ENCODE measurements at regions not wholly inside any gene's neighbourhood (a gene's known extent, or its start where the extent isn't known, plus 50 kb on each side); places are given as distances from the start of the nearest gene placed in this dataset.
A peak's percentile ranks its signal among the peaks of the same experiment; 100 is the strongest.

DNA sequence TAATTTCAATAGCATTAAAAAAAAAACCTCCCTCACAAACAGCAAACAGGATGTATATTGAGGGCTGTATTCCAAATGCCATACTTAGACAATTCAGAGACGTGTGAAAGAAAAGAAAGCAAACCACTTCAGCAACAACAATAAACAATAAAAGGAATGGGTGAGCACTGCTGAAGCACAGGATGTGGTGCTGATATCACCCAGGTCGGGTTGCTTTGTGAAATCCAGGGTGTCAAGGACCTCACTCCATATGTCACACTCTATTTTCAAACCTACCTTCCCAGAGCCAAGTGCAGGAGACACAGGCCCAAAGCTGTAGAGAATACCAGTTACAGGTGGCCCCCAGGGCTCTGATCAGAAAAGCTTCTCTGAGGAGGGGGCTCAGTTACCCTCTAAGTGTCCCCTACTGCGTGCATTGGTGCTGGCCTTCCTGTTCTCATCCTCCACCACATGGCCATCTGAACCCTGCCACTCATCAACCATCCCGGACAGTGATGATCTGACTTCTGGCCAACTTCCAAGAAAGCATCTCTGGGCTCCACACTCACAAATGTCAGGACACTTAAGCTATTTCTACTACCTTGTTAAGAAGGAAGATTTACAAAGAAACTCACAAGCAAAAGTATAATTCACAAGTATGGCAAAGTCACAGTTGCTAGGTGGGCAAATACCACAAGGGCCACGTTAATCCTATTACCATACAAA lies 363.0 kb downstream of the SS18 start:
- DNase-seq (ENCODE audit: low spot score in 2 of 2) (no peak), ATAC-seq (replicated peaks; ENCODE audit: extremely low read depth, poor library complexity, severe bottlenecking) (no peak)
- peaks cover 13% of the 10 kb centered on the region for H3K27me3 Mint-ChIP-seq
- no peaks in the 10 kb centered on the region for H3K4me1 Mint-ChIP-seq
- H3K27ac Mint-ChIP-seq (ENCODE audit: low read depth), result peak overlapping the region; percentile 22
- H3K9me3 Mint-ChIP-seq, result peaks cover 10% of the 10 kb centered on the region
- no peak overlapping the region for H3K4me3 Mint-ChIP-seq
- no peaks in the 10 kb centered on the region for H3K36me3 Mint-ChIP-seq (ENCODE audit: insufficient read depth)

DNA sequence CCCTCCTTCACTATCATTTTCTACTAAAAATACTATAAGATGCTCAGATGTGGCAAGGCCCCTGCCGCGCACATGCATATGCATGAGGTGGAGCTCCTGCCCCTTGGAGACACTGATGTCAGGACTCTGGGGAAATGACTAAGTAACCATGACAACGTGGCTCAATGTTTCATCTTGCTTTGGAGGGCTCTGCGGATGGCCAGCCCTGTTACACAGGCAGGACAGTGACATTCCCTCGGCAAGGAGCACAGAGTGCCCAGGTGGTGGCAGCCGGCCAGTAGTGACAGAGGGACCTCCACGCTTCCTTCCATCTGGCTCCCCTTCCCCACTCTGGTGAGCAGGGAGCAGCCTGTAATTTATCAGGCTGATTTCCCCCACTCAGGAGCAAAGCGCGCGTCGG lies 364.1 kb downstream of the SS18 start:
- H3K4me3 Mint-ChIP-seq, result no peak overlapping the region

GRCh38 chr18:25725501-25725900 lies 364.9 kb downstream of the SS18 start:
- Mint-ChIP-seq H3K4me3 (no peak overlapping the region), H3K27ac (ENCODE audit: low read depth) (no peak overlapping the region), H3K9me3 (peaks cover 5% of the 10 kb centered on the region), H3K36me3 (ENCODE audit: insufficient read depth) (no peaks in the 10 kb centered on the region), H3K27me3 (peaks cover 13% of the 10 kb centered on the region), H3K4me1 (no peaks in the 10 kb centered on the region)
- DNase-seq (ENCODE audit: low spot score in 2 of 2), result no peak
- ATAC-seq (replicated peaks; ENCODE audit: extremely low read depth, poor library complexity, severe bottlenecking), result no peak

More for the DNA sequence above, 364.1 kb downstream of the SS18 start:
- peaks cover 13% of the 10 kb centered on the region for H3K27me3 Mint-ChIP-seq
- no peaks in the 10 kb centered on the region for H3K36me3 Mint-ChIP-seq (ENCODE audit: insufficient read depth)
- H3K9me3 Mint-ChIP-seq, result peaks cover 9% of the 10 kb centered on the region
- DNase-seq (ENCODE audit: low spot score in 2 of 2) (no peak), ATAC-seq (replicated peaks; ENCODE audit: extremely low read depth, poor library complexity, severe bottlenecking) (no peak)
- no peak overlapping the region for H3K27ac Mint-ChIP-seq (ENCODE audit: low read depth)
- H3K4me1 Mint-ChIP-seq, result no peaks in the 10 kb centered on the region

DNA sequence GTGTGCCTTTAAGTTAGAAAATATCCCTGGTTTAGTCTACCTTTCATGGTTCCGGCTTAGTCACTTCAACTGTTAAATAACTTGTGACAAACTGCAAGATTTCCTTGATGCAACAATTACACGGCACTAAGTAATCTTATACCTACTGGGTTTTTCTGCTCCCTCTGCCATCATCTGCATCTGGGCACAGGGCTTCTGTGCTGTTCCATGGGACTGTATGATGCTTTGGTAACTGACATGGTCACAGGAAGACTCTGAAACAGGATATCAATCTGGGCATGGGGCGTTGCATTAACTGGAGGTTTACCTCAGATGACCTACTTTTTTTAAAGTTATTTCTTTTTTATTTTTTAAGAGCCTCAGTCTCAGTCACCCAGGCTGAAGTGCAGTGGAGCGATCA lies 365.4 kb downstream of the SS18 start:
- no peaks in the 10 kb centered on the region for H3K4me1 Mint-ChIP-seq
- H3K27ac Mint-ChIP-seq (ENCODE audit: low read depth), result no peak overlapping the region
- no peaks in the 10 kb centered on the region for H3K36me3 Mint-ChIP-seq (ENCODE audit: insufficient read depth)
- no peak for ATAC-seq (replicated peaks; ENCODE audit: extremely low read depth, poor library complexity, severe bottlenecking)
- H3K4me3 Mint-ChIP-seq, result no peak overlapping the region
- no peaks in the 10 kb centered on the region for H3K9me3 Mint-ChIP-seq
- peaks cover 13% of the 10 kb centered on the region for H3K27me3 Mint-ChIP-seq
- no peak for DNase-seq (ENCODE audit: low spot score in 2 of 2)

DNA sequence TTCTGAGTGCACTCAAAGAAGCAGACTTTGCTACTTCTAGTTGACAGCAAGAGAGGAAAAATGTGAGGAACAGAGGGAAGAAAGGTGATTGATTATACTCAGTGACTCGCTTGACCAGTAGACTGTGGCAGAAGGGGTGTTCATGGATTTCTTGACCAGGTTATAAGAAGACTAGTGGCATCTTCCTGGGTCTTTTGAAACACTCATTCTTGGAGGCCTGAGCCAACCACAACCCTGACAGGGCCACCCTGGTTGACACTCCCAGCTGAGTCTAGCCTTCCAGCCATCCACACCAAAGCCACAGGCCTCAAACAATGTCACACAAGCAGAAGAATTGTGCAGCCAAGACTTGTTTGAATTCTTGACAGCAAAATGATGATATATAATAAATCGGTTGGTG lies 366.3 kb downstream of the SS18 start:
- H3K27me3 Mint-ChIP-seq, result peaks cover 13% of the 10 kb centered on the region
- DNase-seq (ENCODE audit: low spot score in 2 of 2), result no peak
- no peaks in the 10 kb centered on the region for H3K9me3 Mint-ChIP-seq
- ATAC-seq (replicated peaks; ENCODE audit: extremely low read depth, poor library complexity, severe bottlenecking), result no peak
- no peak overlapping the region for H3K4me3 Mint-ChIP-seq
- H3K27ac Mint-ChIP-seq (ENCODE audit: low read depth), result no peak overlapping the region
- no peaks in the 10 kb centered on the region for H3K4me1 Mint-ChIP-seq
- no peaks in the 10 kb centered on the region for H3K36me3 Mint-ChIP-seq (ENCODE audit: insufficient read depth)

- Mint-ChIP-seq H3K9me3 (peaks cover 9% of the 10 kb centered on the region), H3K27ac (ENCODE audit: low read depth) (no peak overlapping the region), H3K27me3 (peaks cover 19% of the 10 kb centered on the region), H3K4me1 (no peaks in the 10 kb centered on the region), H3K4me3 (no peak overlapping the region), H3K36me3 (ENCODE audit: insufficient read depth) (no peaks in the 10 kb centered on the region)
- DNase-seq (ENCODE audit: low spot score in 2 of 2) (no peak), ATAC-seq (replicated peaks; ENCODE audit: extremely low read depth, poor library complexity, severe bottlenecking) (no peak)
Measured at GRCh38 chr18:25713103-25713502, 361.1 kb upstream of the ZNF521 start.

- H3K4me3 Mint-ChIP-seq, result no peak overlapping the region
- no peaks in the 10 kb centered on the region for H3K4me1 Mint-ChIP-seq
- peaks cover 22% of the 10 kb centered on the region for H3K27me3 Mint-ChIP-seq
- no peak for ATAC-seq (replicated peaks; ENCODE audit: extremely low read depth, poor library complexity, severe bottlenecking)
- no peak overlapping the region for H3K27ac Mint-ChIP-seq (ENCODE audit: low read depth)
- no peak for DNase-seq (ENCODE audit: low spot score in 2 of 2)
- H3K9me3 Mint-ChIP-seq, result peaks cover 9% of the 10 kb centered on the region
- H3K36me3 Mint-ChIP-seq (ENCODE audit: insufficient read depth), result no peaks in the 10 kb centered on the region
Measured at GRCh38 chr18:25710981-25711380, 359.0 kb upstream of the ZNF521 start.

DNA sequence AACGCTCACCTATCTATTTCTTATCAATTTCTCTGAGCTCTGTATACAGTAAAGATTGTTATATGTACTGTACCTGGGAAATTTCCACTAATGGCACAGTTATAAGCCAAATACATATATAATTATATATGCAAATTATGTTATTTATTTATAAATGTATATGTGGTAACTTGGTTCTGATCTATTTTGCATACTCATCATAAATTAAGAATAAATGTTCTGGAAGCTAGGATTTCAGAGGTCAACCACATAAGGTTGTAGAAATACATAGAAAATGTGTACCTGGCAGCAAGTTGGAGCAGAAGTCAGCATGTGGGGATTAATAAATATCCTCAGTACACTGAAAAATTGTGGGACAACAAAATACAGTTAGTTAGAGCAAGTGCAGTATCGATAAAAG lies 353.7 kb upstream of the ZNF521 start:
- Mint-ChIP-seq H3K4me3 (no peak overlapping the region), H3K4me1 (no peaks in the 10 kb centered on the region), H3K27me3 (peaks cover 22% of the 10 kb centered on the region), H3K27ac (ENCODE audit: low read depth) (no peak overlapping the region), H3K36me3 (ENCODE audit: insufficient read depth) (no peaks in the 10 kb centered on the region), H3K9me3 (no peaks in the 10 kb centered on the region)
- DNase-seq (ENCODE audit: low spot score in 2 of 2) (no peak), ATAC-seq (replicated peaks; ENCODE audit: extremely low read depth, poor library complexity, severe bottlenecking) (no peak)

- H3K4me3 Mint-ChIP-seq, result no peak overlapping the region
- H3K27ac Mint-ChIP-seq (ENCODE audit: low read depth), result no peak overlapping the region
- H3K36me3 Mint-ChIP-seq (ENCODE audit: insufficient read depth), result no peaks in the 10 kb centered on the region
- no peak for DNase-seq (ENCODE audit: low spot score in 2 of 2)
- H3K27me3 Mint-ChIP-seq, result peaks cover 17% of the 10 kb centered on the region
- no peak for ATAC-seq (replicated peaks; ENCODE audit: extremely low read depth, poor library complexity, severe bottlenecking)
- no peaks in the 10 kb centered on the region for H3K4me1 Mint-ChIP-seq
- H3K9me3 Mint-ChIP-seq, result no peaks in the 10 kb centered on the region
Measured at GRCh38 chr18:25704494-25704893, 352.5 kb upstream of the ZNF521 start.

DNA sequence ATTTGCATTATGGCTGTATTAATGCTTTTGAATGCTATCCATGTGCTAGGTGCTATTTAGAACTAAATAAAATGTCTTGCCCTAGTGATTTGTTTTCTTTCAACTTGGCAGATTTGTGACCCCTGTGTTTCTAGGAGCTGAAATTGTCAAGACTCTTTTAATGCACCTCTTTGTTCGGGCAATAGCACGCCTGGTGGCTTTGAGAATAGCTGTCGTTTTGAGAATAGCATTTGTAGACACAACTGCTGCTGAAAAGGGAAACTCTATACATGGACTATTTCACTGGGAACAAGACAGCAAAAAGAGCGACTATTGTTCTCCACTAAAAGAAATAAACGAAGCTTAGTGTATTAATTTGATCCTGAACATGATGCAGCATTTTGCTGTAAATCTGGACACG lies 352.1 kb upstream of the ZNF521 start:
- H3K9me3 Mint-ChIP-seq, result no peaks in the 10 kb centered on the region
- no peak overlapping the region for H3K4me3 Mint-ChIP-seq
- ATAC-seq (replicated peaks; ENCODE audit: extremely low read depth, poor library complexity, severe bottlenecking), result no peak
- H3K36me3 Mint-ChIP-seq (ENCODE audit: insufficient read depth), result no peaks in the 10 kb centered on the region
- peaks cover 13% of the 10 kb centered on the region for H3K27me3 Mint-ChIP-seq
- no peak overlapping the region for H3K27ac Mint-ChIP-seq (ENCODE audit: low read depth)
- DNase-seq (ENCODE audit: low spot score in 2 of 2), result no peak
- no peaks in the 10 kb centered on the region for H3K4me1 Mint-ChIP-seq

DNA sequence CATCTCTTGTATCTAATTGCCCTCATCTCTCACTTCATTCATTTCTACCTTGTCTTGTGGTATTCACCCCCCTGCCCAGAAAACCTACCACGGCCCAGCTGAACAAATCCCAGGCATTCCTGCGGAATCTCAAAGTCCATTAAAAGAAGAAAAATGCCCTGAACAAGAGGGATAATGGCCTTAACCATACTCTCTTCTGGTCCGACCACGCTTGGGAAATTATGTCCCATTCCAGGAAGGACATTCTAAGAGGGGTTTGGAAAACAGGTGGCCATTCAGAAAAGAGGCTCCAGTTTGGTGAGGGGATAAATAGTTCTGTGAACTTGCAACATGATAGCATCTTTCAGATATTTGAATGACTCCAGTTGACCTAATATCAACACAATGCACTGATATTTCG lies 349.9 kb upstream of the ZNF521 start:
- H3K4me3 Mint-ChIP-seq, result no peak overlapping the region
- ATAC-seq (replicated peaks; ENCODE audit: extremely low read depth, poor library complexity, severe bottlenecking) (no peak), DNase-seq (ENCODE audit: low spot score in 2 of 2) (no peak)
- no peaks in the 10 kb centered on the region for H3K27me3 Mint-ChIP-seq
- no peak overlapping the region for H3K27ac Mint-ChIP-seq (ENCODE audit: low read depth)
- no peaks in the 10 kb centered on the region for H3K9me3 Mint-ChIP-seq
- no peaks in the 10 kb centered on the region for H3K36me3 Mint-ChIP-seq (ENCODE audit: insufficient read depth)
- H3K4me1 Mint-ChIP-seq, result no peaks in the 10 kb centered on the region

- no peak overlapping the region for H3K4me3 Mint-ChIP-seq
- no peaks in the 10 kb centered on the region for H3K27me3 Mint-ChIP-seq
- no peak overlapping the region for H3K27ac Mint-ChIP-seq (ENCODE audit: low read depth)
- peaks cover 2% of the 10 kb centered on the region for H3K36me3 Mint-ChIP-seq (ENCODE audit: insufficient read depth)
- DNase-seq (ENCODE audit: low spot score in 2 of 2), result no peak
- H3K9me3 Mint-ChIP-seq, result peaks cover 8% of the 10 kb centered on the region
- no peaks in the 10 kb centered on the region for H3K4me1 Mint-ChIP-seq
- ATAC-seq (replicated peaks; ENCODE audit: extremely low read depth, poor library complexity, severe bottlenecking), result no peak
Measured at GRCh38 chr18:25686960-25687500, 335.1 kb upstream of the ZNF521 start.

DNA sequence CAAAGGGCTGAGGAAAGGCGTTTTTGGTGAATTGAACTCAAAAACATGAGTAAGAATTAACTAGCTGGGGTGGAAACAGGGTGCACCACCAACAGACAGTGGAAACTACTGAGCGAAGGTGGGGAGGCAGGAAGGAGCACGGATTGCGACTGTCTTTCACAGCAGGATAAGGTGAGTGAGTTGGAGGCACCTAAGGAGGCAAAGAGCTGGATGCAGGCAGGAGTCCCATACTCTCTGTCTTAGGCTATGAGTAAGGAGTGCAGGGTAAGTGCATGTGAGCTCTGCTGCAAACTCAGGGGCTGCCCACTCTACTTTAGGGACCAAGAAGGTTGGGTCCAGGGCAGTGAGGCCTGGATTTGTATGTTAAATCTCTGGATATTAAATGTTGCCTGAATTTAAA lies 333.1 kb upstream of the ZNF521 start:
- ATAC-seq (replicated peaks; ENCODE audit: extremely low read depth, poor library complexity, severe bottlenecking) (no peak), DNase-seq (ENCODE audit: low spot score in 2 of 2) (no peak)
- Mint-ChIP-seq H3K4me3 (no peak overlapping the region), H3K36me3 (ENCODE audit: insufficient read depth) (no peaks in the 10 kb centered on the region), H3K27me3 (no peaks in the 10 kb centered on the region), H3K4me1 (no peaks in the 10 kb centered on the region), H3K27ac (ENCODE audit: low read depth) (no peak overlapping the region), H3K9me3 (peaks cover 8% of the 10 kb centered on the region)
